SK-N-SH (cell line): ENCODE measurements at regions not wholly inside any gene's neighbourhood (a gene's known extent, or its start where the extent isn't known, plus 50 kb on each side); places are given as distances from the start of the nearest gene placed in this dataset.

ENCODE experiments used
- CTCF ChIA-PET: fragments of 300-600, 350-600 bp; formaldehyde crosslinking; extraction: SDS; loops from one replicate; lab custom pipeline; 2021; lab: Yijun Ruan, JAX
- POLR2A ChIA-PET: fragments of 350-600 bp; sonication (Branson Sonifier 250); formaldehyde crosslinking; extraction: SDS; loops from one replicate; lab custom pipeline; 2020; ENCODE audit warnings: antibody characterized with exemption, inconsistent platforms; lab: Yijun Ruan, JAX
- DNase-seq: peaks from one replicate; pipeline ENCODE4 v3.0.0; 2012
- H2AFZ ChIP-seq: fragments of 200-600 bp; sonication (generic); 2 replicates; pipeline ENCODE4 v1.8.1; 2016; ENCODE audit warnings: antibody characterized with exemption, mild to moderate bottlenecking, low read depth
- H3F3A ChIP-seq: fragments of 200-600 bp; sonication (generic); replicated peaks from 2 replicates; pipeline ENCODE3; 2016; ENCODE audit warnings: antibody characterized with exemption, mild to moderate bottlenecking; ENCODE audit not compliant: insufficient read depth
- H3K27ac ChIP-seq, 2 experiments: fragments of 200-500 bp in 1 of 2; fragments of 200-600 bp in 1 of 2; sonication (Bioruptor generic) in 1 of 2; sonication (generic), shearing (Covaris generic) in 1 of 2; 2 replicates each; pipeline versions ENCODE4 v1.5.1 to v1.6.1; 2014 to 2016; ENCODE audit warnings: low read depth in 2 of 2, inconsistent platforms in 1 of 2, low read length in 1 of 2, mild to moderate bottlenecking in 1 of 2, mixed read lengths in 1 of 2
- H3K27me3 ChIP-seq: fragments of 200-600 bp; sonication (generic), shearing (Covaris generic); 2 replicates; pipeline ENCODE4 v1.6.1; 2016; ENCODE audit warnings: mixed run types; ENCODE audit not compliant: insufficient read depth
- H3K36me3 ChIP-seq, 2 experiments: fragments of 200-500 bp in 1 of 2; fragments of 200-600 bp in 1 of 2; sonication (Bioruptor generic) in 1 of 2; sonication (generic) in 1 of 2; replicated peaks in 1 of 2; 2 replicates each; pipeline versions ENCODE3 to v1.5.1; 2014 to 2016; ENCODE audit warnings: low read length in 1 of 2, mild to moderate bottlenecking in 1 of 2; ENCODE audit not compliant: insufficient read depth in 2 of 2, control insufficient read depth in 1 of 2
- H3K4me1 ChIP-seq, 2 experiments: fragments of 200-500 bp in 1 of 2; fragments of 200-600 bp in 1 of 2; sonication (Bioruptor generic) in 1 of 2; sonication (generic), shearing (Covaris generic) in 1 of 2; 2 replicates each; pipeline versions ENCODE4 v1.5.1 to v1.6.1; 2014 to 2016; ENCODE audit warnings: low read depth in 1 of 2, low read length in 1 of 2, mixed run types in 1 of 2; ENCODE audit not compliant: insufficient read depth in 2 of 2, control insufficient read depth in 1 of 2
- H3K4me2 ChIP-seq: fragments of 200-600 bp; sonication (generic), shearing (Covaris generic); 2 replicates; pipeline ENCODE4 v1.6.1; 2017; ENCODE audit warnings: mixed run types
- H3K4me3 ChIP-seq, 2 experiments: fragments of 200-500 bp in 1 of 2; fragments of 200-600 bp in 1 of 2; sonication (Bioruptor generic) in 1 of 2; sonication (generic), shearing (Covaris generic) in 1 of 2; 2 replicates each; pipeline versions ENCODE4 v1.5.1 to v1.8.1; 2014 to 2016; ENCODE audit warnings: low read depth in 2 of 2, inconsistent platforms in 1 of 2, low read length in 1 of 2, mild to moderate bottlenecking in 1 of 2, mixed read lengths in 1 of 2, moderate library complexity in 1 of 2
- H3K79me2 ChIP-seq: fragments of 200-600 bp; sonication (generic); 2 replicates; pipeline ENCODE4 v1.8.1; 2017; ENCODE audit warnings: mild to moderate bottlenecking; ENCODE audit not compliant: insufficient read depth
- H3K9ac ChIP-seq: fragments of 200-600 bp; sonication (generic); 2 replicates; pipeline ENCODE4 v1.6.1; 2017; ENCODE audit warnings: mixed run types
- H3K9me2 ChIP-seq: fragments of 200-600 bp; sonication (generic); 2 replicates; pipeline ENCODE4 v1.6.1; 2017; ENCODE audit warnings: mixed run types
- H3K9me3 ChIP-seq: fragments of 200-600 bp; sonication (generic); 2 replicates; pipeline ENCODE4 v1.6.1; 2017; ENCODE audit warnings: mixed run types, mild to moderate bottlenecking, moderate library complexity
- H4K20me1 ChIP-seq: fragments of 200-600 bp; sonication (generic); 2 replicates; pipeline ENCODE4 v1.6.1; 2017; ENCODE audit warnings: mild to moderate bottlenecking, mixed run types; ENCODE audit not compliant: insufficient read depth
- ELF1 ChIP-seq: IDR thresholded peaks from 2 replicates; pipeline ENCODE4 v1.4.0; 2012
- FOXJ3 ChIP-seq: sonication (generic); formaldehyde crosslinking; IDR thresholded peaks from 2 replicates; pipeline ENCODE4 v1.5.1; 2020; ENCODE audit warnings: mild to moderate bottlenecking, missing genetic modification reagents
- GATA2 ChIP-seq: sonication (generic); formaldehyde crosslinking; IDR thresholded peaks from 2 replicates; pipeline ENCODE4 v1.5.0; 2020; ENCODE audit warnings: mild to moderate bottlenecking, missing genetic modification reagents
- NRF1 ChIP-seq: IDR thresholded peaks from 2 replicates; pipeline ENCODE4 v1.6.1; 2012; ENCODE audit warnings: low read depth, mild to moderate bottlenecking, low read length
- RAD21 ChIP-seq: IDR thresholded peaks from 2 replicates; pipeline ENCODE4 v1.6.1; 2012; ENCODE audit warnings: mild to moderate bottlenecking, low read length
- RFX5 ChIP-seq: IDR thresholded peaks from 2 replicates; pipeline ENCODE4 v1.6.1; 2012; ENCODE audit warnings: mild to moderate bottlenecking, improper control_type of control experiment, low read length
- TAF1 ChIP-seq: IDR thresholded peaks from 2 replicates; pipeline ENCODE4 v1.6.1; 2012; ENCODE audit warnings: low read depth, mild to moderate bottlenecking, low read length, moderate library complexity, borderline replicate concordance
- YY1 ChIP-seq: IDR thresholded peaks from 2 replicates; pipeline ENCODE4 v1.4.0; 2012; ENCODE audit warnings: low read depth, mild to moderate bottlenecking
- WGBS: methylation state at CpG from one replicate; pipeline ENCODE4 v1.1.6; 2017; ENCODE audit warnings: low lambda C conversion rate; 5-methylcytosine and 5-hydroxymethylcytosine counted together
- TF ChIP-seq, protein P1 (sequence below): fragments of 150-350 bp; IDR thresholded peaks from 2 replicates; pipeline ENCODE4 v1.6.1; 2017; ENCODE audit warnings: antibody characterized with exemption, low read length, low read depth, borderline replicate concordance
- TF ChIP-seq, protein P2 (sequence below): fragments of 200-600 bp; sonication (generic); IDR thresholded peaks from 2 replicates; pipeline ENCODE4 v1.6.1; 2017; ENCODE audit warnings: antibody characterized with exemption, mild to moderate bottlenecking, moderate library complexity
- TF ChIP-seq, protein P3 (sequence below): IDR thresholded peaks from 2 replicates; pipeline ENCODE4 v1.4.0; 2012; ENCODE audit warnings: low read depth
- TF ChIP-seq, protein P4 (sequence below): IDR thresholded peaks from 2 replicates; pipeline ENCODE4 v1.6.1; 2012; ENCODE audit warnings: mild to moderate bottlenecking, low read depth, low read length, moderate library complexity

DNA sequence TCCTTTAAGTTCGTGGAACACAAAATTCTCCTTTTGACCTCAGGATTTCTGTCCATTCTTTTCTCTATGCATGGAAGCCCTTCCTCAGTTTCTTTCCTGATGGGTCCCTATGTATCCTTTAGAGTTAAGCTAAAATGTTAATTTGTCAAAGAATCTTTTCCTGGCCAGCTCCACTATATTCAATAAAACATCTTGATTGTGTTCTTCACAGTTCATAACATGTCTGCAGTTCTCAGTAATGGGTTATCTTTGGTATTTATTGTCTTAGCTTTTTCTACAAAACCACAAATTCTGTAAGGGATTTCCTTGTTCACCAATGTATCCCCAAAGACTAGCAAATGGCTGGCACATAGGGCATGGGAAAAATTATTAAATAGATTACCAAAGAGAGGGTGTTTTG, 998.5 kb downstream of the ADGRL2 start:
- Histone ChIP-seq H3F3A (no peaks in the 10 kb centered on the region), H3K4me3 (no peak overlapping the region), H3K4me2 (no peak overlapping the region), H3K79me2 (no peaks in the 10 kb centered on the region), H3K9me2 (no peaks in the 10 kb centered on the region), H3K27ac (no peak overlapping the region), H3K9ac (no peak overlapping the region), H3K4me1 (no peaks in the 10 kb centered on the region), H3K36me3 (no peaks in the 10 kb centered on the region), H2AFZ (no peak overlapping the region), H3K9me3 (no peaks in the 10 kb centered on the region), H4K20me1 (no peaks in the 10 kb centered on the region), H3K27me3 (no peaks in the 10 kb centered on the region)
- no peak for TF ChIP-seq TAF1
- no peak for TF ChIP-seq GATA2
- TF ChIP-seq, protein P1, sequence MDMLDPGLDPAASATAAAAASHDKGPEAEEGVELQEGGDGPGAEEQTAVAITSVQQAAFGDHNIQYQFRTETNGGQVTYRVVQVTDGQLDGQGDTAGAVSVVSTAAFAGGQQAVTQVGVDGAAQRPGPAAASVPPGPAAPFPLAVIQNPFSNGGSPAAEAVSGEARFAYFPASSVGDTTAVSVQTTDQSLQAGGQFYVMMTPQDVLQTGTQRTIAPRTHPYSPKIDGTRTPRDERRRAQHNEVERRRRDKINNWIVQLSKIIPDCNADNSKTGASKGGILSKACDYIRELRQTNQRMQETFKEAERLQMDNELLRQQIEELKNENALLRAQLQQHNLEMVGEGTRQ = no peak
- TF ChIP-seq ELF1 = no peak
- TF ChIP-seq YY1 = no peak
- TF ChIP-seq FOXJ3 (CRISPR knock-in tag) = no peak
- TF ChIP-seq RFX5 = no peak
- TF ChIP-seq NRF1 = no peak
- no peak for TF ChIP-seq RAD21
- TF ChIP-seq, protein P2, sequence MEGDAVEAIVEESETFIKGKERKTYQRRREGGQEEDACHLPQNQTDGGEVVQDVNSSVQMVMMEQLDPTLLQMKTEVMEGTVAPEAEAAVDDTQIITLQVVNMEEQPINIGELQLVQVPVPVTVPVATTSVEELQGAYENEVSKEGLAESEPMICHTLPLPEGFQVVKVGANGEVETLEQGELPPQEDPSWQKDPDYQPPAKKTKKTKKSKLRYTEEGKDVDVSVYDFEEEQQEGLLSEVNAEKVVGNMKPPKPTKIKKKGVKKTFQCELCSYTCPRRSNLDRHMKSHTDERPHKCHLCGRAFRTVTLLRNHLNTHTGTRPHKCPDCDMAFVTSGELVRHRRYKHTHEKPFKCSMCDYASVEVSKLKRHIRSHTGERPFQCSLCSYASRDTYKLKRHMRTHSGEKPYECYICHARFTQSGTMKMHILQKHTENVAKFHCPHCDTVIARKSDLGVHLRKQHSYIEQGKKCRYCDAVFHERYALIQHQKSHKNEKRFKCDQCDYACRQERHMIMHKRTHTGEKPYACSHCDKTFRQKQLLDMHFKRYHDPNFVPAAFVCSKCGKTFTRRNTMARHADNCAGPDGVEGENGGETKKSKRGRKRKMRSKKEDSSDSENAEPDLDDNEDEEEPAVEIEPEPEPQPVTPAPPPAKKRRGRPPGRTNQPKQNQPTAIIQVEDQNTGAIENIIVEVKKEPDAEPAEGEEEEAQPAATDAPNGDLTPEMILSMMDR = no peak
- TF ChIP-seq, protein P3, sequence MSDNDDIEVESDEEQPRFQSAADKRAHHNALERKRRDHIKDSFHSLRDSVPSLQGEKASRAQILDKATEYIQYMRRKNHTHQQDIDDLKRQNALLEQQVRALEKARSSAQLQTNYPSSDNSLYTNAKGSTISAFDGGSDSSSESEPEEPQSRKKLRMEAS = no peak
- POLR2A ChIA-PET = no interaction called here
- no peak for DNase-seq
- 20% methylated on average over 1 of the region's 1 CpG for WGBS
- CTCF ChIA-PET = interaction anchor here (0.5 kb wide), 1 partner anchor 102 kb away, joined by 3 read pairs; no protein-coding TSS in a partner anchor

DNA sequence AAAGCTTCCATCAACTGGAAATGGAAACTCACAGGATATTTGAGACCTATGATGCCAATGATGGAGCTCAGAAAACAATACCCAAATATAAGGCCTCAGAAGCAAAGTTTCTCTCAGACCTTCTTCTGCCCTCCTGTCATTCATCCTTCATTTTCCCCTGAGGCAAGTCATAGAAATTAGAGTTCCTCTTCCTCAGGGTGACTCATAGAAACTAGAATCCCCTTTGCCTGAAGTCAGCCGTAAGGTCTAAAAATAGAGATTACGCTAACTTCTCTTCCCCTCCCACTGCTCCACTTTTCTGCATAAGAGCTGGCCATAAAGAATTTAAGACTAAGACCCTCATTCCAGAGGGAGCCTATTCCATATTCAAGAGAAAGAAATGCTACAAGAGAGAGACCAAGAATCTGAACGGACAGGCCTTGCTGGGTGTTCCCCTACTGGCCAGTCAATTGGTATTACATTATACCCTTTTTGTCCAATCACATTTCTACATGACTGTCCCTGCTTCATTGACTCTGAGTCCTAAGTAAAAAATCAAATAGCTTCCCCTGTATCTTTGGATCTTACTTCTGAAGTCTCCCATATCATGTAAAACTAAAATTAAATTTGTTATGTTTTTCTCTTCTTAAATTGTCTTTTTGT, 994.9 kb downstream of the ADGRL2 start:
- H4K20me1 ChIP-seq = no peaks in the 10 kb centered on the region
- H3K4me1 ChIP-seq = no peaks in the 10 kb centered on the region
- no peaks in the 10 kb centered on the region for H3K27me3 ChIP-seq
- POLR2A ChIA-PET = no interaction called here
- no peak overlapping the region for H3K4me2 ChIP-seq
- no peaks in the 10 kb centered on the region for H3K36me3 ChIP-seq
- no peak overlapping the region for H3K27ac ChIP-seq
- CTCF ChIA-PET = interaction anchor here (1.2 to 1.9 kb wide), 2 partner anchors 20 to 29 kb away, joined by 3 to 6 read pairs; no protein-coding TSS in a partner anchor
- H2AFZ ChIP-seq = no peak overlapping the region
- H3K9me2 ChIP-seq = no peaks in the 10 kb centered on the region
- WGBS = 73% methylated on average over 3 of the region's 3 CpGs
- H3K9ac ChIP-seq = no peak overlapping the region
- no peaks in the 10 kb centered on the region for H3K9me3 ChIP-seq
- no peak overlapping the region for H3K4me3 ChIP-seq
- no peaks in the 10 kb centered on the region for H3K79me2 ChIP-seq
- TF ChIP-seq, protein P3 = no peak
- TF ChIP-seq, protein P4, sequence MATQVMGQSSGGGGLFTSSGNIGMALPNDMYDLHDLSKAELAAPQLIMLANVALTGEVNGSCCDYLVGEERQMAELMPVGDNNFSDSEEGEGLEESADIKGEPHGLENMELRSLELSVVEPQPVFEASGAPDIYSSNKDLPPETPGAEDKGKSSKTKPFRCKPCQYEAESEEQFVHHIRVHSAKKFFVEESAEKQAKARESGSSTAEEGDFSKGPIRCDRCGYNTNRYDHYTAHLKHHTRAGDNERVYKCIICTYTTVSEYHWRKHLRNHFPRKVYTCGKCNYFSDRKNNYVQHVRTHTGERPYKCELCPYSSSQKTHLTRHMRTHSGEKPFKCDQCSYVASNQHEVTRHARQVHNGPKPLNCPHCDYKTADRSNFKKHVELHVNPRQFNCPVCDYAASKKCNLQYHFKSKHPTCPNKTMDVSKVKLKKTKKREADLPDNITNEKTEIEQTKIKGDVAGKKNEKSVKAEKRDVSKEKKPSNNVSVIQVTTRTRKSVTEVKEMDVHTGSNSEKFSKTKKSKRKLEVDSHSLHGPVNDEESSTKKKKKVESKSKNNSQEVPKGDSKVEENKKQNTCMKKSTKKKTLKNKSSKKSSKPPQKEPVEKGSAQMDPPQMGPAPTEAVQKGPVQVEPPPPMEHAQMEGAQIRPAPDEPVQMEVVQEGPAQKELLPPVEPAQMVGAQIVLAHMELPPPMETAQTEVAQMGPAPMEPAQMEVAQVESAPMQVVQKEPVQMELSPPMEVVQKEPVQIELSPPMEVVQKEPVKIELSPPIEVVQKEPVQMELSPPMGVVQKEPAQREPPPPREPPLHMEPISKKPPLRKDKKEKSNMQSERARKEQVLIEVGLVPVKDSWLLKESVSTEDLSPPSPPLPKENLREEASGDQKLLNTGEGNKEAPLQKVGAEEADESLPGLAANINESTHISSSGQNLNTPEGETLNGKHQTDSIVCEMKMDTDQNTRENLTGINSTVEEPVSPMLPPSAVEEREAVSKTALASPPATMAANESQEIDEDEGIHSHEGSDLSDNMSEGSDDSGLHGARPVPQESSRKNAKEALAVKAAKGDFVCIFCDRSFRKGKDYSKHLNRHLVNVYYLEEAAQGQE = no peak
- TF ChIP-seq GATA2 = no peak
- TF ChIP-seq, protein P2 = peak; percentile 31
- no peaks in the 10 kb centered on the region for H3F3A ChIP-seq
- no peak for DNase-seq
